BLaER1 (cell line): ENCODE measurements at regions not wholly inside any gene's neighbourhood (a gene's known extent, or its start where the extent isn't known, plus 50 kb on each side); places are given as distances from the start of the nearest gene placed in this dataset.

Experiments
- H3K27ac ChIP-seq: shearing (Covaris generic); formaldehyde crosslinking; 2 replicates; pipeline ENCODE4 v1.8.1; 2022
- H3K27me3 ChIP-seq: shearing (Covaris generic); formaldehyde crosslinking; 2 replicates; pipeline ENCODE4 v1.8.1; 2022
- H3K36me3 ChIP-seq: shearing (Covaris generic); formaldehyde crosslinking; 2 replicates; pipeline ENCODE4 v1.8.1; 2022
- H3K4me1 ChIP-seq: shearing (Covaris generic); formaldehyde crosslinking; 2 replicates; pipeline ENCODE4 v1.8.1; 2022
- H3K4me2 ChIP-seq: shearing (Covaris generic); formaldehyde crosslinking; 2 replicates; pipeline ENCODE4 v1.8.1; 2022
- H3K4me3 ChIP-seq: shearing (Covaris generic); formaldehyde crosslinking; 2 replicates; pipeline ENCODE4 v1.8.1; 2022
- H3K9ac ChIP-seq: shearing (Covaris generic); formaldehyde crosslinking; 2 replicates; pipeline ENCODE4 v1.8.1; 2022
- H3K9me3 ChIP-seq: shearing (Covaris generic); formaldehyde crosslinking; 2 replicates; pipeline ENCODE4 v1.8.1; 2022
- H4K20me1 ChIP-seq: shearing (Covaris generic); formaldehyde crosslinking; 2 replicates; pipeline ENCODE4 v1.8.1; 2022
- Cebpa-rat ChIP-seq: shearing (Covaris generic); IDR thresholded peaks from 2 replicates; pipeline ENCODE4 v1.8.1; 2022

- Histone ChIP-seq H3K4me1 (peaks cover 22% of the 10 kb centered on the region), H3K4me2 (no peak overlapping the region), H3K27me3 (no peaks in the 10 kb centered on the region), H3K9ac (no peak overlapping the region), H4K20me1 (no peaks in the 10 kb centered on the region), H3K4me3 (no peak overlapping the region), H3K27ac (no peak overlapping the region), H3K9me3 (peaks cover 78% of the 10 kb centered on the region), H3K36me3 (peaks cover 90% of the 10 kb centered on the region)
- TF ChIP-seq Cebpa-rat, result no peak
Measured at GRCh38 chr5:158223054-158223600, 364.2 kb upstream of the CLINT1 start.

GRCh38 chr5:158212917-158213316, 354.0 kb upstream of the CLINT1 start:
- no peak overlapping the region for H3K4me3 ChIP-seq
- no peak for TF ChIP-seq Cebpa-rat
- H3K4me1 ChIP-seq, result peaks cover 13% of the 10 kb centered on the region; the same call in 1 of the 2 replicates
- H3K27me3 ChIP-seq, result no peaks in the 10 kb centered on the region
- no peaks in the 10 kb centered on the region for H4K20me1 ChIP-seq
- no peak overlapping the region for H3K9ac ChIP-seq
- H3K27ac ChIP-seq, result no peak overlapping the region
- peaks cover 79% of the 10 kb centered on the region for H3K9me3 ChIP-seq
- peaks cover 83% of the 10 kb centered on the region for H3K36me3 ChIP-seq
- H3K4me2 ChIP-seq, result no peak overlapping the region

GRCh38 chr5:158212237-158212636, 353.3 kb upstream of the CLINT1 start:
- no peak for TF ChIP-seq Cebpa-rat
- Histone ChIP-seq H3K9ac (no peak overlapping the region), H4K20me1 (no peaks in the 10 kb centered on the region), H3K4me2 (no peak overlapping the region), H3K36me3 (peaks cover 85% of the 10 kb centered on the region), H3K27me3 (no peaks in the 10 kb centered on the region), H3K4me1 (peaks cover 13% of the 10 kb centered on the region; the same call in 1 of the 2 replicates), H3K9me3 (peaks cover 79% of the 10 kb centered on the region), H3K4me3 (no peak overlapping the region), H3K27ac (no peak overlapping the region)

GRCh38 chr5:158209219-158209908, 350.4 kb upstream of the CLINT1 start:
- no peak for TF ChIP-seq Cebpa-rat
- H3K36me3 ChIP-seq, result peaks cover 90% of the 10 kb centered on the region
- H3K4me3 ChIP-seq, result no peak overlapping the region
- H3K27me3 ChIP-seq, result no peaks in the 10 kb centered on the region
- no peak overlapping the region for H3K4me2 ChIP-seq
- peaks cover 13% of the 10 kb centered on the region; the same call in 1 of the 2 replicates for H3K4me1 ChIP-seq
- H4K20me1 ChIP-seq, result no peaks in the 10 kb centered on the region
- H3K9me3 ChIP-seq, result peaks cover 79% of the 10 kb centered on the region
- H3K27ac ChIP-seq, result peak overlapping the region; percentile 47; the same call in 1 of the 2 replicates
- no peak overlapping the region for H3K9ac ChIP-seq

GRCh38 chr5:158207733-158208132, 348.8 kb upstream of the CLINT1 start:
- no peak overlapping the region for H3K4me2 ChIP-seq
- no peaks in the 10 kb centered on the region for H4K20me1 ChIP-seq
- TF ChIP-seq Cebpa-rat, result no peak
- peaks cover 20% of the 10 kb centered on the region; the same call in 1 of the 2 replicates for H3K4me1 ChIP-seq
- H3K4me3 ChIP-seq, result no peak overlapping the region
- H3K9ac ChIP-seq, result no peak overlapping the region
- no peaks in the 10 kb centered on the region for H3K27me3 ChIP-seq
- H3K36me3 ChIP-seq, result peaks cover 95% of the 10 kb centered on the region
- peaks cover 86% of the 10 kb centered on the region for H3K9me3 ChIP-seq
- H3K27ac ChIP-seq, result no peak overlapping the region

DNA sequence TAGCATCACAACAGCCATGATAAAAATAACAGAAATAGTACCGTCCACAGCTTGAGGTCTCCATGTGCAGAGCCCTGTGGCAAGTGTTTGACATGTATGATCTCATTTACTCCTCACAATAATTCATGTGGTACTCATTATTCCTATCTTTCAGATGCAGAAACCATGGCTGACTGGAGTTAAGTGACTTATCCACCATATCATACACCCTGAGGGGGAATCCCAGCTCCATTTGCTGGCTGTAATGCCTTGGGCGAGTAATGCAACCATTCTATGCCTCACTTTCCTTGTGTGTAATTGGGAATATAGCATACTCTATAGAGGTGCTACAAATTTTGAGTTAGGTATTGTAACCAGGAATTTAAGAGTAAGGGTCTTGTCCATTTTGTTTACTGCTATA, 347.0 kb upstream of the CLINT1 start:
- peaks cover 98% of the 10 kb centered on the region for H3K36me3 ChIP-seq
- no peak overlapping the region for H3K27ac ChIP-seq
- peaks cover 29% of the 10 kb centered on the region for H3K4me1 ChIP-seq
- H4K20me1 ChIP-seq, result no peaks in the 10 kb centered on the region
- H3K9me3 ChIP-seq, result peaks cover 94% of the 10 kb centered on the region
- H3K27me3 ChIP-seq, result no peaks in the 10 kb centered on the region
- H3K4me3 ChIP-seq, result no peak overlapping the region
- H3K4me2 ChIP-seq, result no peak overlapping the region
- no peak overlapping the region for H3K9ac ChIP-seq
- TF ChIP-seq Cebpa-rat, result no peak

DNA sequence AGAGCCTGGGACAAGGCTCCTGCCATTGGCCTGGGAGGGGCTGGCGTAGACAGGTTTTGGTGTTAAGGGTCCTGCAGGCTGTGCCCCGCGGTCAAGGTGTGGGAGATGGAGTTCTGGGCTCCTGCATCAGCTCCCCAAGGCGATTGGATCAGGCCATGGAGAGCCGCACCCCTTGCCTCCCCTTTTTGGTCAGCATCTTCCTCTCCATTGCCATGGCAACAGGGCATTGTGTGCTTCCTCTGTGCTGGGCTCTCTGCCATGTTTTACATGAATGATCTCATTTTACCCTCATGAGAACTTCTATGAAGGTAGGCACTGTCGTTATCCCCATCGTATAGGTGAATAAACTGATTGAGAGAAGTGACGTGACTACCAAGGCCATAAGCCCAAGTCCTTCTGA, 344.3 kb upstream of the CLINT1 start:
- peaks cover 42% of the 10 kb centered on the region for H3K4me1 ChIP-seq
- no peaks in the 10 kb centered on the region for H4K20me1 ChIP-seq
- peaks cover 96% of the 10 kb centered on the region for H3K9me3 ChIP-seq
- H3K4me2 ChIP-seq, result no peak overlapping the region
- no peak overlapping the region for H3K4me3 ChIP-seq
- no peak overlapping the region for H3K27ac ChIP-seq
- no peak overlapping the region for H3K9ac ChIP-seq
- no peak for TF ChIP-seq Cebpa-rat
- peaks cover 98% of the 10 kb centered on the region for H3K36me3 ChIP-seq
- H3K27me3 ChIP-seq, result no peaks in the 10 kb centered on the region

GRCh38 chr5:158202801-158203200, 343.9 kb upstream of the CLINT1 start:
- Histone ChIP-seq H4K20me1 (no peaks in the 10 kb centered on the region), H3K36me3 (peaks cover 98% of the 10 kb centered on the region), H3K27ac (no peak overlapping the region), H3K9me3 (peaks cover 96% of the 10 kb centered on the region), H3K9ac (no peak overlapping the region), H3K4me3 (no peak overlapping the region), H3K27me3 (no peaks in the 10 kb centered on the region), H3K4me2 (no peak overlapping the region), H3K4me1 (peaks cover 47% of the 10 kb centered on the region)
- TF ChIP-seq Cebpa-rat, result no peak

DNA sequence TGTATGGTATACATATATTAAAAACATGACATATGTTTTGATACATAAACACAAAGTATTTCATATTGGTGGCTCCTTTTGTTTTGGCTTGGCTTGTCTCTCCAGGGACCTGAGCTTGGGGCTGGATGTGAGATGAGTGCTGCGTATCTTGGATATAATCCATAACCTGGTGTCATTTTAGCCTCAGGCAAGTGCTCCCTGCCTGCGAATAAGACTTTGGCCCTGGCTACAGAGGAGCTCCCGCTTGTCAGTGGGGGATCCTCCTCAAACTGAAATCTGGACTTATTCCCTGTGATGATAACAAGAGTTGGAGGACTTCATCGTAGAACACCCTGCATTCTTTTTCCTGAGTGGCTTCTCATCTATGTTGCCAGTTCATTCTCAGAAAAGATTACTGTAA, 341.7 kb upstream of the CLINT1 start:
- TF ChIP-seq Cebpa-rat, result no peak
- Histone ChIP-seq H3K27me3 (no peaks in the 10 kb centered on the region), H3K4me2 (peak overlapping the region; percentile 87), H3K9me3 (peaks cover 86% of the 10 kb centered on the region), H4K20me1 (no peaks in the 10 kb centered on the region), H3K36me3 (peaks cover 88% of the 10 kb centered on the region), H3K9ac (peak overlapping the region; percentile 4; the same call in 1 of the 2 replicates), H3K27ac (peak overlapping the region; percentile 55; the same call in 1 of the 2 replicates), H3K4me1 (peaks cover 69% of the 10 kb centered on the region), H3K4me3 (peak overlapping the region; percentile 63; the same call in 1 of the 2 replicates)

DNA sequence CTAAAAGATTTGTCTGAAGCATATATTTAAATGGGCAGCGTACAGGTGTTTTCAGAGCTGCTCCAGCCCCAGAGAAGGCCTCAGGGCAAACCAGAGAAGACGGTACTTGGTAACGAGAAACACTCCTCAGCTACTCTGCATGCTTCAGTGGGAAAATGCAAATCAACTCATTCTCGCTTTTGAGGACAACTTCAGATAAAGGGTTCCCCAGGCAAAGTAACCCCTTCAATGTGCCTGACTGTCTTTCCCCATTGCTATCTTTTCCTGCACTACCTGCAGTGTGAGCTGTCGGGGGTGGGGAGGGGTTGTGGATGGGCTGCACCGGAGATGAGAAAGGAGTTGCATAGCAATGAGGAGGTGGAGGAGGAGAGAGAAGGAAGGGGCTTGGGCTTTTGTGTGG, 339.7 kb upstream of the CLINT1 start:
- TF ChIP-seq Cebpa-rat, result no peak
- Histone ChIP-seq H3K9me3 (peaks cover 66% of the 10 kb centered on the region), H4K20me1 (no peaks in the 10 kb centered on the region), H3K27ac (peak overlapping the region; percentile 99), H3K27me3 (no peaks in the 10 kb centered on the region), H3K4me1 (peaks cover 85% of the 10 kb centered on the region), H3K4me2 (peak overlapping the region; percentile 87), H3K9ac (peak overlapping the region; percentile 89), H3K4me3 (peak overlapping the region; percentile 63), H3K36me3 (peaks cover 68% of the 10 kb centered on the region)
